ENCODE measurements at regions not wholly inside any gene's neighbourhood (a gene's known extent, or its start where the extent isn't known, plus 50 kb on each side); places are given as distances from the start of the nearest gene placed in this dataset.

DNA sequence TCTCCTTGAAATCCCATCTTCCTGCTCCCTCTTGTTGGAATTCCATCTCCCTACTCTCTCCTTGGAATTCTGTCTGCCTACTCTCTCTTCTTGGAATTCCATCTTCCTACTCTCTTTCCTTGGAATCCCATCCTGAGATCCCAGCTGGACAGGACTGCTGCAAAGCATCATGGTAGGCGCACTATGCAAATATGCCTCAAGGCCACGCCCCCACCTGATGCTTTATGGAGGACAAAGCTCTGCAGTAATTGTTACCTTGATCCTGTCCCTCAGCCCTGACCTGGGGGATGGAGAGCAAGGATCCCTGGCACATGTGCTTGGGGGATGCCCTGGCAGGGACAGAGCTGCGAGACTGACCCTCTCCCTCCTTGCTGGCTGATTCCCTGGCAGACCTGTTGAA is 185.6 kb downstream of the TBX5 start:
- no peak for TF ChIP-seq ZNF274 (IDR thresholded peaks at IDR 0.05; ENCODE audit: low read depth, low read length)
- no peak for TF ChIP-seq YY1 (IDR thresholded peaks at IDR 0.05; ENCODE audit: insufficient read depth, insufficient read length)
- TF ChIP-seq SUZ12 (IDR thresholded peaks at IDR 0.05; ENCODE audit: extremely low read depth, insufficient read depth, insufficient read length) = no peak
